GM18508 (cell line): ENCODE measurements at regions not wholly inside any gene's neighbourhood (a gene's known extent, or its start where the extent isn't known, plus 50 kb on each side); places are given as distances from the start of the nearest gene placed in this dataset.
"Not testable (repeated sequence)": the region's sequence is repeated elsewhere in the genome, so short reads cannot be mapped to it uniquely, and the experiment has no call there.

Experiments
- ATAC-seq: cut with Tn5 transposase; IDR thresholded peaks from one replicate; pipeline ENCODE4 v1.9.1; 2021; ENCODE audit warnings: moderate number of reproducible peaks; ENCODE audit not compliant: insufficient read depth, unreplicated experiment

DNA sequence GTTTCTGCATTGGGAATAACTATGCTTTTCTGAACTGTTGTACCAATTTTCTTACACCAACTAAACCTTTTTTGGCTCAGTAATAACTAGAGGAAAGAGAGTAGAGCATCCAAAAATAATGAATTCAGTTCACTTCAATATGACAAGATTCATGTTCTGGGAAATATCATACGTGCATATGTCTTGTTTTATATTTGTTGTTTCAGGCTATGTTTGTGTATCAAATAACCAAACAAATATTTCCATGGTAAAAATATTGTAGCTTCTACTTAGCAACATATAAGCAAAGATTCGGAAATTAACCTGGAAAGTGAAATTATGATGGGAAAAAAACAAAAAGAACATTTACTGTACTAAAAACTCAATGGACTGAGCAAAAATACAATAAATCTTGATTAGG is 503.2 kb downstream of the TMEM114 start:
- ATAC-seq: no peak

DNA sequence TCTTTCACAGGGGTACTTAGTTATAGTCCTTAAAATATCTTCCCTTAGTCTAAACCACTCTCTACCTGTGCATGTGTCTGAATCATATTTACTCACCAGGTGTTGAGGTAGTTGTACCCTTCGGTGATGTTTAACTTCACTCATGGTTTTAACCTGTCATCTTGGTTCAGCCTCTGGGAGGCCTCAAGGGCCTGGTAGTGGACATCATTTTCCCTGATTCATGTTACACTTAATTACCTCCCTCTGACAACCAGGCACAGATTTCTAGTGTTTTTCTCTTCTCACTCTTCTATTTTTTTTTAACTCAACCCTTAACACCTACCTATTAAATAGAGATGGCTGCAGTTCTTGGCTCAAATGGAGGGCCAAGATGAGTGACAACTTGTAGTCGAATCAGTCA is 505.4 kb downstream of the TMEM114 start:
- no peak for ATAC-seq

DNA sequence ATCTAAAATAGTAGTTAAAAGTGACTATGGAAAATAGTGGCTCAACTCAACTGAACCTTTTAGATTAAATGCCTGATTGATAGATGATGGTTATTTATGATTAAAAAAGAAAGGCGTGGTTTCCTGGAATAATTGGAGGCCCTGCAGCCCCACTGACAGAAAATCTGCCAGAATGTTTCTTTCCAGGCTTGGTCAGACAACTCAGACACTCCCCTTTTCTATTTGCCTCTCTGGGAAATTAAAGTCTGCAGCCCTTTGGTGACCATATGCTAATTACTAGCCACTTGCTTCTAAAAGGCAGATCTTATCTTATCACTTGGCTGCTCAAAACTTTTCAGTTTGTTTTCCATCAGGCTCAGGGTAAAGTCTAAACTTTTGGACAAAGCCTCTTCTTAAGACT is 506.0 kb downstream of the TMEM114 start:
- no peak for ATAC-seq

DNA sequence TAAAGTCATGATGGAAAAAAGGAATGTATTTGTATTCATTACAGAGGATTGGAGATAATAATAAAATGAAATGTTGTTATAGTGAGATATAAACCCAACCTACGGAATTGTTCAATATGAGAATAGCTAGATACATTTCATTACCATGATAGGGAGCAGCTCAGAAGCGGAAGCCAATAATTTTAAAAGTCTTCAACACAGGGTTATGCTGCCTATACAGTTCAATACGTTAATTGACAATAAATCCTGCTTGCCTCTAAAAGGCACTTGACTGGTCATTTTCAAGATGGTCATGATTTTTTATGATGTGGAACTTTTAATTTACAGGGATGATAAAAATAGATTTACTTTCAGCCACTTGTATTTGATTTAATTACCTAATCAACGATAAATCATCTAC is 506.8 kb downstream of the TMEM114 start:
- no peak for ATAC-seq

DNA sequence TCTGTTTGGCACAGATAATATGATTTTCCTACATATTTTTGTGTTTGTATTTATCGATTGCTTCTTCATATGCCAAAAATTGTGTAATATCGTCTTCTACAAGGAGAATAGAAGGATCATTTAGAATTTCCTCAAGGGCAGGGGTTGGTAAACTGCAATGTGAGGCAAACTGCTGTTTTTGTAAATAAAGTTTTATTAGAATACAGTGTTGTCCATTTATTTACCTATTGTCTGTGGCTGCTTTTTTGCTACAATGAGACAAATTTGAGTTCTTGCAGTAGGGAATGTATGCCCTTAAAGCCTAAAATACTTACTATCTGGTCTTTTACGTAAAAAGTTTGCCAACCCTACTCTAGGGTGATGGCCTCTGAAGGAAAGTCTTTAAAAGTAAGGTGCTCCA is 509.5 kb downstream of the TMEM114 start:
- ATAC-seq: no peak

DNA sequence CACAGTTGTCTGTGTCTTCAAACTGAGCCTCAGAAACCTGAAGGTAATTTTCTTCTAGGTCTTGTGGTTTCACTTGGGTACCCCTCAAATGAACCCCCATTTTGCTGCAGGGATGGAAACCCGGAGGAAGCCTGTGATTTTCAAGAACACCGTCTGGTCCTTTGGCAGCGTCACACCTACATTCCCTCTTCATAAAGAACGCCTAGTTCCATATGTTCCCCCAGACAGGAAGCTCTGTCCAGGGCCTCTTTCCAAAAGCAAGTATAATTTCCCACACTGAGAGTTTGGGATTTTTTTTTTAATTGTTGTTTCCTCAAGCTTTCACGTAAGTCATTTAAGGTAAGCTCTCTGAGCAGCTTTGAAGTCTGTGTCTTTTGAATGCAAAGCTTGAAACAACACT is 515.0 kb downstream of the TMEM114 start:
- ATAC-seq: no peak

DNA sequence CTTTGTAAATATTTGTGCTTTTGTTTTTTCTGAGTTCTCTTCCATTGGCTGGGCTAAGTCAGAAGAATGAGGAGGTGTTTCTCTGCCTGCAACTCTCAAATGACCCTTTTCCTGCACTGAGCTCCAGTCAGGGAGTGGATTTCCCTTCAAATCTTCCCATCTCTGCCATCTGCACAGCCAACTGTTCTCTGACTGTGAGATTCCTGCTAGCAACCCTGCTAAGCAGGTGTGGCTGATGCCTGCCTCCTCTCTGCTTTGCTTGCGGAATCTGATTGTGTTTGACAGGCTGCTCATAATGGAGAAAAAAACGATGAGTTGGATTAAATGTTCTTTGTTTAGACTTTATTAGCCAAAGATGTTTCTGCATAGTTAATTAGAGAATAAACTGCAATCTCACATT is 519.8 kb downstream of the TMEM114 start:
- ATAC-seq: no peak

DNA sequence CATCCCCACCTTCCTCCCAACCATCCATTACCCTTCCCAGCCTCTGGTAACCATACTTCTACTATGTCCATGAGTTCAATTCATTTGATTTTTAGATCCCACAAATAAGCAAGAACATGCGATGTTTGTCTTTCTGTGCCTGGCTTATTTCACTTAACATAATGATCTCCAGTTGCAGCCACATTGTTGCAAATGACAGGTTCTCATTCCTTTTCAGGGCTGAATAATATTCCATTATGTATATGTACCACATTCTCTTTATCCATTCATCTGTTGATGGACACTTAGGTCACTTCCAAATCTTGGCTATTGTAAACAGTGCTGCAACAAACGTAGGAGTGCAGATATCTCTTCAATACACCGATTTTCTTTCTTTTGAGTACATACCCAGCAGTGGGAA is 522.1 kb downstream of the TMEM114 start:
- not testable (repeated sequence) for ATAC-seq

DNA sequence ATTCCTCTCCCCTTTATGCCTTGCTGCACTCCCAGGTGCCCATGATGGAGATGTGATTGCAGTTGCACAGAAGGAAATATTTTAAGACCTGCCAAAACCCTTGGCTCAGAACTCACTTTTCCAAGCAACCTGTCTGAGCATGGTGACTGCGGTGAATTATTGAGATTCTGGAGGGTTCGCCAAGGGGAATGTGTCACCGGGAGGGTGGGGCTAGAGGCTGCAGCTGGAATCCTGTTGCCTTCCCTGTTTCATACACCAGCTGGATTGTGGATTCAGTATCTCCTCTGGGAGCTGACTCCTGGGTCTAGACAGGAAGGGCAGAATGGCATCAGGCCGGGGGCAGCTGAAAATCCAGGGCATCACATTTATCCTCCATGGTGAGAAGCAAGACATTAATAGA is 527.2 kb downstream of the TMEM114 start:
- no peak for ATAC-seq

DNA sequence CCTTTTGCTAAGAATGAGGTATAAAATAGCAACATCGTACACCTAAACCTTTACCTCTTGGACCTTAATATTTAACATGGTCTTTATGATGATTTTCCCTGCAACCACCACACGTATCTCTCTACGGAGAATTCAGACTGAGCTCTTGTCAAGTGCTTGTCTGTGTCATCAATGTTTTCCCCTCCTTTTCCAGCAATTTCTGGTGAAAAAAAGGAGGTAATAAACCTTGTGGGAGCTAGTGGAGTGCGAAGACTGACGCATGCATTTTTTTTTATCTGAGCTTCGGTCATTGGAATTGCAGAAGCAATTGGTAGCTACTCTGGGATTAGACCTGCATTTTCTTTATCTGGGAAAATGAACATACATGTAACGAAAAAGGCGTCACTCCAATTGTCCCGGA is 527.6 kb downstream of the TMEM114 start:
- no peak for ATAC-seq

DNA sequence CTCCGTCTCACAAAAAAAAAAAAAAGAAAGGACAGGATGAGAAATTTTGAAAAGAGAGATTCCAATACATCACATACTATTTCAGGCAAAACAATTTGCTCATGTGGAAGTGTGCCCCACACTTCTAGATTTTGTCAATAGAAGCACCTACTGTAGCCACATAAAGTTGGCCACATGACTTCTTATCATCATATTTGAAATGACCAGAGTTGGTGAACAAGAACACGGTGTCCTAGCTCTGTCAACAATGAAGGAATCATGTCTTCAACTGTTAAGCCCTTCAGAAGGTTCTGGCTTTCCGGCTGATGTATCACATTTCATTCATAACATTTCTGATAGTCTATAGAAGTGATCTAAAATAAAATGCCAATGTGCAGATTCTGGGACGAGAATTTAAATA is 534.5 kb downstream of the TMEM114 start:
- no peak for ATAC-seq

DNA sequence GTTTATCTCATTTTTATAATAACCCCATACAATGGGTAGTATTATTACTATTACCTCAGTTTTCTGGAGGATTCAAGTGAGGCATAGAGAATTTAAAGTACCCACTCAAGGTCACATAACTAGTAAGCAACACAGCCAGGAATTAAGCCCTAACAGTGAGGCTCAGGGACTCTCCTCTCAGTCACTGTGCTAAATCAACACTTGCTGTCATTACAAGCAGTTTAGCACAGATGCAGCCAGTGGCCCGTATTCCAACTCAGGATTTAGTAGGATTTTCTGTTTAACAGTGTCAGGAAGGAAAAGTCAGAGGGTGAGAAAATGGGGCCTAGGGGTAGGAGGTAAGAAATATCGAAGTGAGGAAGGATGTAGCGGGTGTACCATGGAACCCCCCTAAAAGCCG is 536.9 kb downstream of the TMEM114 start:
- ATAC-seq: no peak

DNA sequence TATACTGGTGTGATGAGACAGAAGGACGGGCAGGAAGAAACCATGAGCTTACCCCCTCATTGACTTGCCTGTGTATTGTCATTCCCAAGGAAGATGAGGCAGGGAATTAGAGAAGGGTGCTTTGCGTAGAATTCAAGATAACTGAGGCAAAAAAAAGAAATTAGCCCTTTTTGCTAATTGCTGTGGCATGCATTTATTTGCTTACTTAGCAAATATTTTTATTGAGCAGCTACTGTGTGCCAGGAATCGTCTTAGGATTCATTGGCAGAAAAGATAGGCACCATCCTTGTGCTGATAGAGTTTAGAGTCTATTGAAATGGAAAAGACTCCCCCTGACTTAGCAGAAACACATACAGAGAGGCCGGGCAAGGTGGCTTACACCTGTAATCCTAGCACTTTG is 541.9 kb downstream of the TMEM114 start:
- ATAC-seq: no peak

DNA sequence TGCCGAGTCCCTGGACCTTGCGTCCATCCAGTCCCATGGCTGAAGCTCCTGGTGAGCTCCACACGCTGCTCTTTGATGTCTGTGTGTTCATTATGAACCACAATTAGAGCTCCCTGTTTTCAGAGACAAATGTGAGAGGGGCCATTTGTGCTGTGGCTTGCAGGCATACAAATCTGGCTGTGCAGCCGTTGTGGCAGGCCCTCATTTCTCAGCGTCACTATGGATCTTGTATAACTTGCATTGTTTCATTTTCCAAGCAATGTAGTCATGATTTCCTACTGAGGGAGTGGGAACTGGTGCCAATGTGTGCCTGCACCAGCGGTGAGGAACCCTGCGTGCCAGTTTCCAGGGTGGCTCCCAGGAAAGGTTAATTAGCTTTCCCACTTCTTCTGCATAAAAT is 542.6 kb downstream of the TMEM114 start:
- no peak for ATAC-seq

DNA sequence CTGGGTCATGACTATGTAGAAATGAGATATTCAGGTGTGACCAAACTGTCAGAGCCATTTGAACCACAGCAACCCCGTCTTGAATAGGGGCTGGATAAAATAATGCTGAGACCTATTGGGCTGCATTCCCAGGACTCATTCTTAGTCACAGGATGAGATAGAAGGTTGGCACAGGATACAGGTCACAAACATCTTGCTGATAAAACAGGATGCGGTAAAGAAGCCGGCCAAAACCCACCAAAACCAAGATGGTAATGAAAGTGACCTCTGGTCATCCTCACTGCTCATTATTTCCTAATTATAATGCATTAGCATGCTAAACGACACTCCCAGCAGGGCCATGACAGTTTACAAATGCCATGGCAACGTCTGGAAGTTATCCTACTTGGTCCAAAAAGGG is 545.5 kb downstream of the TMEM114 start:
- ATAC-seq: no peak

DNA sequence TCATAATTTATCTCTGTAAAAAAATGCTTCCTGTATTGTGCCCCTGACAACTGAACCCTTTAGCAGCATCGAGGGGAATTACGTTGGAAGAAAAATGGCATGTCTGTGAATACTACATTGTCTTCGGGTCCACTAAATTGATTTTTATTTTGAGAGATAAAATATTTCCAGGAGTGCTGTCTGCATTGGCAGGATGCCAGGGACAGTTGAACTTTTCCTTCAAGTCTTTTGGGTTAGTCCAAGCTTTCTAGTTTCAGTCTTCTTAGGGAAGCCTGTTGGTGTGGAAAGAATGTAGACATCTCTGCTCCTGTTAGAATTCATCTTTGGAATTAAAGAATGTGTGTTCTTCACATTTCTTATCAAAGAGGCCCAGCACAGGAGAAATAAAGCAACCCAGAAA is 557.9 kb downstream of the TMEM114 start:
- no peak for ATAC-seq

DNA sequence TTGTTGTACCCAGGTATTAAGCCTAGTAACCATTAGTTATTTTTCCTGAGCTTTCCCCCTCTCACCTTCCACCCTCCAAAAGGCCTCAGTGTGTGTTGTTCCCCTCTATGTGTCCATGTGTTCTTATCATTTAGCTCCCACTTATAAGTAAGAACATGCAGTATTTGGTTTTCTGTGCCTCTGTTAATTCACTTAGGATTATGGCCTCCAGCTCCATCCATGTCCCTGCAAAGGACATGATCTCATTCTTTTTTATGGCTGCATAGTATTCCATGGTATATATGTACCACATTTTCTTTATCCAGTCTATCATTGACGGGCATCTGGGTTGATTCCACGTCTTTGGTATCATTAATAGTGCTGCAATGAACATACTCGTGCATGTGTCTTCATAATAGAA is 560.3 kb downstream of the TMEM114 start:
- ATAC-seq: not testable (repeated sequence)

DNA sequence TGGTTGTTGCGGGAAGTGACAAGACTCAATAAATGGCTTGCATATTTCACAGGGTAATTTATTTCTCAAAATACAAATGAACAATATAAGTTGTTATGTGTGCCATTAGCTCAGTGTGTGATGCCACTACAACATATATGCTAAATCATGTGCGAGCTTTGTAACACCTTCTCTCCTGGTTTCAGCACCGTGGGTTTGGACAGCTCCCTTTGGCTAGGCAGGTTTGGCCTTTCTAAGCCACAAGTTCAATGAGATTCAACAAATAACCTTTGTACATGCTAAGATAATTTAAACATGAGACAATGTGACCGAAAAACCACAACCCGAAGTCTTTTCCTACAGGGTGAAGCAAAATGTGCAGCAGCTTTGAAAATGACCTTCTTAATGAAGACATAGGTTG is 563.9 kb downstream of the TMEM114 start:
- ATAC-seq: no peak

DNA sequence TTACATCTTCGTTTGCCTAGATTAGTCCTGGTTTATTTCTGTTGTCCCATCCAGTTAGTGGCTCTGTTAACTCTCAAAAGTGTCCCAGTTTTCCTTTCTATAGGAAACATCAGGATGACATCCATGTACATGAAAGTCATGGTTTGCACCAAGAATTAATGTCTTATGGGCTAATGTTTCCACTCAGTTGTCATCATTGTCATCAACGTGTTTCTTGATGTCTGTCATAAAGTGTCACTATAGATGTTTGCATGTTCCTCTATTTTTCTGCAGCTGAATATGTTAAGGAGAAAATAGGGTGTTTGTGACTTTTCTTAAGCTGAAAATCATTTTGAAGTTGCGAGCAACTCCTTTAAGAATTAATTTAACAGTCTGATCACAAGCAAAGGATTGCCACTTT is 567.0 kb downstream of the TMEM114 start:
- no peak for ATAC-seq

DNA sequence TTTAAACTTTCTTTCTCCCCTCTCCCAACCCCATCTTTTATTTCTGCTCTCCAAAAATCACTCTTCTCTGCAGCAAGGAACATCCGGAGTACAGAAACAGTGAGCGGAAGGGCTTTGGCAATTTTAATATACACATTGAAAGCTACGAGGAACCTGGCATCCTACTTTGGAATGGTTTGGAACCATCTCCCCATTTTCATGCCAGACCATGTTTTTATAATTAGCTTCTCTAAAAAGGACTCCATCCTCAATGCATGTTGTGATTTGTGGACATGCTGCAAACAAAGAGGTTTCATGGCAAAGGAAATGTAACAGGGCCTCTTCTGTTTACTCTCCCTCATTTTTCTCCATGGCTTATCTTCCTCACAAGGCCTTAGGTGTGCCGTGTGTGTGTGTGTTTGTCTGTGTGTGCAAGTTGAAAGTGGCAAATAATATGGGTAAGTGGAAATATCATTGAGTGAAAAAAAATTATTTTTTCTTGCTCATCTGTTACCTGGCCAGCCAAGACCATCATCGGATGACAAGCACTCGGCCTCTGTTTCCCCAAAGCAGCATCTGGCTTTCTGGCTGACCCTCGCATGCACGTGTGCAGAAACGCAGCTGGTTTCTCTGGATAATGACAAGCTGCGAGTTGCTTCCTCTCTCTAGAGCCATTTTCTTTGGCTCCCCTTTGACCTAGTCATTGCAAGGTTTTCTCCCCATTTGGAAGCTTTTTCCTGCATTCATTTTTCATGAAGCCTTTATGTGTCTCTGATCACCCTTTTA is 585.0 kb downstream of the TMEM114 start:
- ATAC-seq: no peak

DNA sequence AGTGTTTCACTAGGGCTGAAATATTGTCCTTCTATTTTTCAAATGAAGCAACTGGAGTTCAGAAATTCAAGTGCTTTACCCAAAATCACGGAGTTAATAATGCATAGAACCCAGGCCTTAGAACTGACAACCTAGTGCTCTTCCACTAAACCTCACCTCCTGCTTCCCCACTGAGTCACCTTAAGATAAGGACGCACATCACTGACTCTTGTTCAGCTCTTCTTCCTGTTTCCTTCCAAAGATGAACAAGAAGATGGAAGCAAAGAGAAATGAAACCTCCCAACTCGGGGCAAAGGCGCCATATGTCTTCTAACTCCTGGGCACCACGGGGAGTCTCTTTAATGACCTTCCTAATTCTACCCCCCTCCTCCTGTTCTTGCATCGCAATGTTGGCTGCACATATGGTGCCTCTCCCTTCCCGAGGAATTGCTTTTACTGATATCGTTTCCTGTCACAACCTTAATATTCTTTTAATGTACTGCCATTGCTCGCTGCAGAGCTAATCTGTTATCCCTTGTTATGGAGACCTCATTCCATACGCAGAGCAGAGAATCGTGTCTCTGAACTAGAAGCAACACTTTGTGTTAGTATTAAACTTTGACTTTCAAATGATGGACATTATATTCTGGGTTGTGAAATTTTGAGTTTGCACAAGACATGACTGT is 591.4 kb downstream of the TMEM114 start:
- no peak for ATAC-seq

DNA sequence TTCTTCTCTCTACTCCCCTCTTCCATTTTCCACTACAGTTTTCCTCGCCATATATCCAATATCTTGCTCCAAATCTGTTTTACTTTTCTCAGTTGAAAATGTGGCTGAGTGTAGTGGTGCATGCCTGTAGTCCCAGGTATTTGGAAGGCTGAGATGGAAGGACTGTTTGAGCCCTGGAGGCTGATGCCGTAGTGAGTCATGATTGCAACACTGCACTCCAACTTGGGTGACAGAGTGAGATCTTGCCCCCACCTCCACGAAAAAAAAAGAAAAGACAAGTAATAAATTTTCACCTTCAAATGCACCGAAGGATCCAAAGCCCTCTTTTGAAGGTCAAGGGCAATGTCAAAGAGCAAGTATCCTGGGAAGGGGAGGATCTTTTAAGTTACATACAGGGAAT is 592.3 kb downstream of the TMEM114 start:
- ATAC-seq: no peak
